Dendritic cell treated with granulocyte-macrophage colony-stimulating factor and Interleukin-4, amounts not matched to agents 40 ng/mL and 50 ng/mL, for 4 days (primary cell): ENCODE measurements at regions not wholly inside any gene's neighbourhood (a gene's known extent, or its start where the extent isn't known, plus 50 kb on each side); places are given as distances from the start of the nearest gene placed in this dataset.

Experiments
- H3K27ac Mint-ChIP-seq: one replicate; pipeline ENCODE4 v1.8.0; 2022; ENCODE audit warnings: mild to moderate bottlenecking, mixed read lengths
- H3K27me3 Mint-ChIP-seq: one replicate; pipeline ENCODE4 v1.8.0; 2022; ENCODE audit warnings: mild to moderate bottlenecking, mixed read lengths
- H3K36me3 Mint-ChIP-seq: one replicate; pipeline ENCODE4 v1.8.0; 2022; ENCODE audit warnings: low read depth, mixed read lengths
- H3K4me1 Mint-ChIP-seq: one replicate; pipeline ENCODE4 v1.8.0; 2022; ENCODE audit warnings: low read depth, mixed read lengths
- H3K4me3 Mint-ChIP-seq: one replicate; pipeline ENCODE4 v1.8.0; 2022; ENCODE audit warnings: mild to moderate bottlenecking, moderate library complexity, mixed read lengths
- H3K9me3 Mint-ChIP-seq: one replicate; pipeline ENCODE4 v1.8.0; 2022; ENCODE audit warnings: mixed read lengths
- intact Hi-C: fragments of 100-400 bp; cut with micrococcal nuclease; formaldehyde crosslinking; loops from one replicate; pipeline ENCODE4 v1.15.0; 2022

- no peak overlapping the region for H3K4me3 Mint-ChIP-seq
- H3K4me1 Mint-ChIP-seq = no peaks in the 10 kb centered on the region
- intact Hi-C loops = no loop called here
- no peaks in the 10 kb centered on the region for H3K9me3 Mint-ChIP-seq
- no peaks in the 10 kb centered on the region for H3K27me3 Mint-ChIP-seq
- no peaks in the 10 kb centered on the region for H3K36me3 Mint-ChIP-seq
- no peak overlapping the region for H3K27ac Mint-ChIP-seq
Measured at GRCh38 chr2:149903626-149904025, 316.1 kb upstream of the MMADHC start.

- H3K4me3 Mint-ChIP-seq = no peak overlapping the region
- H3K4me1 Mint-ChIP-seq = no peaks in the 10 kb centered on the region
- no peak overlapping the region for H3K27ac Mint-ChIP-seq
Measured at GRCh38 chr2:149902081-149902480, 314.5 kb upstream of the MMADHC start.

GRCh38 chr2:149901231-149901859, 313.8 kb upstream of the MMADHC start:
- Mint-ChIP-seq H3K9me3 (no peaks in the 10 kb centered on the region), H3K27me3 (no peaks in the 10 kb centered on the region), H3K27ac (no peak overlapping the region), H3K36me3 (no peaks in the 10 kb centered on the region), H3K4me1 (no peaks in the 10 kb centered on the region), H3K4me3 (no peak overlapping the region)
- intact Hi-C loops = no loop called here

More at GRCh38 chr2:149902081-149902480, 314.5 kb upstream of the MMADHC start:
- no peaks in the 10 kb centered on the region for H3K36me3 Mint-ChIP-seq
- no peaks in the 10 kb centered on the region for H3K9me3 Mint-ChIP-seq
- intact Hi-C loops = no loop called here
- H3K27me3 Mint-ChIP-seq = no peaks in the 10 kb centered on the region

- Mint-ChIP-seq H3K4me3 (no peak overlapping the region), H3K27ac (no peak overlapping the region), H3K27me3 (no peaks in the 10 kb centered on the region), H3K36me3 (no peaks in the 10 kb centered on the region), H3K9me3 (no peaks in the 10 kb centered on the region), H3K4me1 (no peaks in the 10 kb centered on the region)
- intact Hi-C loops = no loop called here
Measured at GRCh38 chr2:149899390-149899789, 311.8 kb upstream of the MMADHC start.

GRCh38 chr2:149894760-149895159, 307.2 kb upstream of the MMADHC start:
- H3K27me3 Mint-ChIP-seq = no peaks in the 10 kb centered on the region
- H3K4me1 Mint-ChIP-seq = no peaks in the 10 kb centered on the region
- H3K4me3 Mint-ChIP-seq = no peak overlapping the region
- no peak overlapping the region for H3K27ac Mint-ChIP-seq
- intact Hi-C loops = no loop called here
- no peaks in the 10 kb centered on the region for H3K36me3 Mint-ChIP-seq
- H3K9me3 Mint-ChIP-seq = no peaks in the 10 kb centered on the region

- intact Hi-C loops = no loop called here
- H3K36me3 Mint-ChIP-seq = no peaks in the 10 kb centered on the region
- no peaks in the 10 kb centered on the region for H3K27me3 Mint-ChIP-seq
- no peak overlapping the region for H3K27ac Mint-ChIP-seq
- H3K4me1 Mint-ChIP-seq = no peaks in the 10 kb centered on the region
- no peak overlapping the region for H3K4me3 Mint-ChIP-seq
- H3K9me3 Mint-ChIP-seq = no peaks in the 10 kb centered on the region
Measured at GRCh38 chr2:149894226-149894625, 306.7 kb upstream of the MMADHC start.

GRCh38 chr2:149892563-149892962, 305.0 kb upstream of the MMADHC start:
- H3K4me1 Mint-ChIP-seq = no peaks in the 10 kb centered on the region
- no peaks in the 10 kb centered on the region for H3K27me3 Mint-ChIP-seq
- intact Hi-C loops = no loop called here
- no peaks in the 10 kb centered on the region for H3K36me3 Mint-ChIP-seq
- no peaks in the 10 kb centered on the region for H3K9me3 Mint-ChIP-seq
- H3K4me3 Mint-ChIP-seq = no peak overlapping the region
- H3K27ac Mint-ChIP-seq = no peak overlapping the region

- no peak overlapping the region for H3K27ac Mint-ChIP-seq
- no peaks in the 10 kb centered on the region for H3K36me3 Mint-ChIP-seq
- no peaks in the 10 kb centered on the region for H3K27me3 Mint-ChIP-seq
- intact Hi-C loops = no loop called here
- no peaks in the 10 kb centered on the region for H3K4me1 Mint-ChIP-seq
- H3K4me3 Mint-ChIP-seq = no peak overlapping the region
- no peaks in the 10 kb centered on the region for H3K9me3 Mint-ChIP-seq
Measured at GRCh38 chr2:149885946-149886345, 298.4 kb upstream of the MMADHC start.

GRCh38 chr2:149885468-149885867, 297.9 kb upstream of the MMADHC start:
- no peak overlapping the region for H3K27ac Mint-ChIP-seq
- H3K36me3 Mint-ChIP-seq = no peaks in the 10 kb centered on the region
- no peaks in the 10 kb centered on the region for H3K4me1 Mint-ChIP-seq
- H3K27me3 Mint-ChIP-seq = no peaks in the 10 kb centered on the region
- H3K4me3 Mint-ChIP-seq = no peak overlapping the region
- no peaks in the 10 kb centered on the region for H3K9me3 Mint-ChIP-seq
- intact Hi-C loops = no loop called here

GRCh38 chr2:149884871-149885270, 297.3 kb upstream of the MMADHC start:
- Mint-ChIP-seq H3K27ac (no peak overlapping the region), H3K9me3 (no peaks in the 10 kb centered on the region), H3K36me3 (no peaks in the 10 kb centered on the region), H3K4me1 (no peaks in the 10 kb centered on the region), H3K4me3 (no peak overlapping the region), H3K27me3 (no peaks in the 10 kb centered on the region)
- intact Hi-C loops = no loop called here

- intact Hi-C loops = no loop called here
- Mint-ChIP-seq H3K4me3 (no peak overlapping the region), H3K4me1 (no peaks in the 10 kb centered on the region), H3K9me3 (peaks cover 26% of the 10 kb centered on the region), H3K36me3 (no peaks in the 10 kb centered on the region), H3K27ac (no peak overlapping the region), H3K27me3 (no peaks in the 10 kb centered on the region)
Measured at GRCh38 chr2:149877913-149878312, 290.3 kb upstream of the MMADHC start.

GRCh38 chr2:149877074-149877473, 289.5 kb upstream of the MMADHC start:
- no peaks in the 10 kb centered on the region for H3K4me1 Mint-ChIP-seq
- no peak overlapping the region for H3K27ac Mint-ChIP-seq
- H3K9me3 Mint-ChIP-seq = peaks cover 26% of the 10 kb centered on the region
- intact Hi-C loops = no loop called here
- H3K27me3 Mint-ChIP-seq = no peaks in the 10 kb centered on the region
- H3K4me3 Mint-ChIP-seq = no peak overlapping the region
- H3K36me3 Mint-ChIP-seq = no peaks in the 10 kb centered on the region

GRCh38 chr2:149873936-149874335, 286.4 kb upstream of the MMADHC start:
- intact Hi-C loops = no loop called here
- Mint-ChIP-seq H3K27ac (no peak overlapping the region), H3K9me3 (peaks cover 27% of the 10 kb centered on the region), H3K27me3 (no peaks in the 10 kb centered on the region), H3K4me3 (no peak overlapping the region), H3K36me3 (no peaks in the 10 kb centered on the region), H3K4me1 (no peaks in the 10 kb centered on the region)

GRCh38 chr2:149872638-149873150, 285.1 kb upstream of the MMADHC start:
- H3K27ac Mint-ChIP-seq = no peak overlapping the region
- H3K27me3 Mint-ChIP-seq = no peaks in the 10 kb centered on the region
- H3K4me3 Mint-ChIP-seq = no peak overlapping the region
- intact Hi-C loops = no loop called here
- no peaks in the 10 kb centered on the region for H3K36me3 Mint-ChIP-seq
- peaks cover 20% of the 10 kb centered on the region for H3K9me3 Mint-ChIP-seq
- no peaks in the 10 kb centered on the region for H3K4me1 Mint-ChIP-seq

- Mint-ChIP-seq H3K9me3 (peaks cover 15% of the 10 kb centered on the region), H3K27me3 (no peaks in the 10 kb centered on the region), H3K4me3 (no peak overlapping the region), H3K36me3 (no peaks in the 10 kb centered on the region), H3K27ac (no peak overlapping the region), H3K4me1 (no peaks in the 10 kb centered on the region)
- intact Hi-C loops = no loop called here
Measured at GRCh38 chr2:149872041-149872440, 284.5 kb upstream of the MMADHC start.
